ENCODE measurements at regions not wholly inside any gene's neighbourhood (a gene's known extent, or its start where the extent isn't known, plus 50 kb on each side); places are given as distances from the start of the nearest gene placed in this dataset.

- no peak for DNase-seq (ENCODE audit: low spot score)
- Histone ChIP-seq H3K27ac (no peak overlapping the region), H3K4me1 (replicated peaks) (no peaks in the 10 kb centered on the region), H3K4me3 (no peak overlapping the region), H3K36me3 (no peaks in the 10 kb centered on the region), H3K9me3 (no peaks in the 10 kb centered on the region), H3K27me3 (replicated peaks; ENCODE audit: insufficient read depth) (no peaks in the 10 kb centered on the region)
- intact Hi-C loops (cut with DNase I) = no loop called here
- TF ChIP-seq POLR2A (IDR thresholded peaks at IDR 0.05) (no peak), POLR2AphosphoS5 (IDR thresholded peaks at IDR 0.05) (no peak), CTCF (IDR thresholded peaks at IDR 0.05) (no peak)
- WGBS = 18% methylated on average over 1 of the region's 1 CpG
These were observed 129.6 kb upstream of the SPEF2 start for GRCh38 chr5:35488055-35488454.

GRCh38 chr5:35487233-35488025, 130.2 kb upstream of the SPEF2 start:
- Histone ChIP-seq H3K9me3 (no peaks in the 10 kb centered on the region), H3K27ac (no peak overlapping the region)
- DNase-seq (ENCODE audit: low spot score) = no peak

GRCh38 chr5:35485487-35485886, 132.2 kb upstream of the SPEF2 start:
- Histone ChIP-seq H3K27ac (no peak overlapping the region), H3K4me3 (no peak overlapping the region), H3K9me3 (no peaks in the 10 kb centered on the region), H3K36me3 (no peaks in the 10 kb centered on the region), H3K27me3 (replicated peaks; ENCODE audit: insufficient read depth) (no peaks in the 10 kb centered on the region), H3K4me1 (replicated peaks) (no peaks in the 10 kb centered on the region)
- DNase-seq (ENCODE audit: low spot score) = no peak
- intact Hi-C loops (cut with DNase I) = no loop called here
- no peak for TF ChIP-seq CTCF (IDR thresholded peaks at IDR 0.05)
- no peak for TF ChIP-seq POLR2AphosphoS5 (IDR thresholded peaks at IDR 0.05)
- no peak for TF ChIP-seq POLR2A (IDR thresholded peaks at IDR 0.05)

More at GRCh38 chr5:35487233-35488025, 130.2 kb upstream of the SPEF2 start:
- H3K36me3 ChIP-seq = no peaks in the 10 kb centered on the region
- intact Hi-C loops (cut with DNase I) = no loop called here
- 29% methylated on average over 5 of the region's 5 CpGs for WGBS
- TF ChIP-seq CTCF (IDR thresholded peaks at IDR 0.05) = no peak
- H3K4me1 ChIP-seq (replicated peaks) = no peaks in the 10 kb centered on the region
- H3K27me3 ChIP-seq (replicated peaks; ENCODE audit: insufficient read depth) = no peaks in the 10 kb centered on the region
- H3K4me3 ChIP-seq = no peak overlapping the region

- H3K9me3 ChIP-seq = no peaks in the 10 kb centered on the region
- H3K27me3 ChIP-seq (replicated peaks; ENCODE audit: insufficient read depth) = no peaks in the 10 kb centered on the region
- H3K36me3 ChIP-seq = no peaks in the 10 kb centered on the region
- H3K27ac ChIP-seq = no peak overlapping the region
- no peak for DNase-seq (ENCODE audit: low spot score)
- intact Hi-C loops (cut with DNase I) = no loop called here
- no peak overlapping the region for H3K4me3 ChIP-seq
- H3K4me1 ChIP-seq (replicated peaks) = no peaks in the 10 kb centered on the region
- TF ChIP-seq POLR2AphosphoS5 (IDR thresholded peaks at IDR 0.05) (no peak), CTCF (IDR thresholded peaks at IDR 0.05) (no peak), POLR2A (IDR thresholded peaks at IDR 0.05) (no peak)
These were observed 133.4 kb upstream of the SPEF2 start for GRCh38 chr5:35484241-35484640.

GRCh38 chr5:35483780-35484179, 133.9 kb upstream of the SPEF2 start:
- no peak overlapping the region for H3K27ac ChIP-seq
- WGBS = 64% methylated on average over 2 of the region's 2 CpGs

More at GRCh38 chr5:35483780-35484179, 133.9 kb upstream of the SPEF2 start:
- no peak for TF ChIP-seq POLR2AphosphoS5 (IDR thresholded peaks at IDR 0.05)
- TF ChIP-seq CTCF (IDR thresholded peaks at IDR 0.05) = no peak
- H3K27me3 ChIP-seq (replicated peaks; ENCODE audit: insufficient read depth) = no peaks in the 10 kb centered on the region
- H3K9me3 ChIP-seq = no peaks in the 10 kb centered on the region
- no peak for DNase-seq (ENCODE audit: low spot score)
- H3K4me1 ChIP-seq (replicated peaks) = no peaks in the 10 kb centered on the region
- H3K4me3 ChIP-seq = no peak overlapping the region
- H3K36me3 ChIP-seq = no peaks in the 10 kb centered on the region
- intact Hi-C loops (cut with DNase I) = no loop called here
